ENCODE measurements at regions not wholly inside any gene's neighbourhood (a gene's known extent, or its start where the extent isn't known, plus 50 kb on each side); places are given as distances from the start of the nearest gene placed in this dataset.

- Mint-ChIP-seq H3K27me3 (ENCODE audit: low read depth) (no peaks in the 10 kb centered on the region), H3K9me3 (no peaks in the 10 kb centered on the region), H3K4me3 (no peak overlapping the region), H3K4me1 (no peaks in the 10 kb centered on the region), H3K36me3 (ENCODE audit: insufficient read depth in 1 of 3, low read depth in 3 of 3) (no peaks in the 10 kb centered on the region), H3K27ac (no peak overlapping the region; a peak in 1 of 7 replicates)
- H3K4me1 ChIP-seq (ENCODE audit: insufficient read depth, low read length) = no peaks in the 10 kb centered on the region
- no peak overlapping the region for H2AFZ ChIP-seq (ENCODE audit: low read length)
- H4K5ac ChIP-seq (ENCODE audit: insufficient read length, low read depth, low read length) = no peak overlapping the region
- H3K14ac ChIP-seq (ENCODE audit: insufficient read depth, low read length) = no peak overlapping the region
- H3K4me2 ChIP-seq (ENCODE audit: insufficient read depth, insufficient read length, low read length) = no peak overlapping the region
- no peak overlapping the region for H2BK20ac ChIP-seq (ENCODE audit: low read depth, low read length, poor library complexity, severe bottlenecking)
- no peak overlapping the region for H3K56ac ChIP-seq (ENCODE audit: insufficient read length, low read depth, low read length)
- H2BK12ac ChIP-seq (ENCODE audit: insufficient read length, low read depth, low read length) = no peak overlapping the region
- no peaks in the 10 kb centered on the region for H3K79me2 ChIP-seq (ENCODE audit: insufficient read depth, low read length)
- H2BK5ac ChIP-seq (ENCODE audit: insufficient read length, low read length) = no peak overlapping the region
- H3K79me1 ChIP-seq (ENCODE audit: insufficient read depth, low read depth, low read length, poor library complexity, severe bottlenecking) = no peaks in the 10 kb centered on the region
- H3T11ph ChIP-seq (ENCODE audit: low read length) = no peak overlapping the region
- H4K91ac ChIP-seq (ENCODE audit: insufficient read length, low read depth, low read length) = no peak overlapping the region
- H3K27ac ChIP-seq (ENCODE audit: insufficient read length, low read depth, low read length) = no peak overlapping the region
- H2BK120ac ChIP-seq (ENCODE audit: low read depth, low read length, poor library complexity, severe bottlenecking) = no peak overlapping the region
- H3K9ac ChIP-seq (ENCODE audit: extremely low read depth, insufficient read length, low read length) = no peak overlapping the region
- no peak overlapping the region for H3K4ac ChIP-seq (ENCODE audit: low read depth, low read length)
- H3K23ac ChIP-seq (ENCODE audit: insufficient read length, low read depth, low read length) = no peak overlapping the region
- no peak overlapping the region for H3K18ac ChIP-seq (ENCODE audit: insufficient read length, low read depth, low read length)
- H2BK15ac ChIP-seq (ENCODE audit: low read depth, low read length) = no peak overlapping the region
- no peaks in the 10 kb centered on the region for H3K23me2 ChIP-seq (ENCODE audit: insufficient read length, low read depth, low read length, poor library complexity, severe bottlenecking)
- WGBS (ENCODE audit: extremely low coverage, insufficient read length, low lambda C conversion rate) = no CpG with 5 or more reads among the region's 9 CpGs
- no peaks in the 10 kb centered on the region for H3K9me3 ChIP-seq (ENCODE audit: control insufficient read depth, low read depth, low read length)
- no peaks in the 10 kb centered on the region for H4K20me1 ChIP-seq (ENCODE audit: control insufficient read depth, insufficient read depth, insufficient read length)
- DNase-seq = no peak
- no peak overlapping the region for H2AK5ac ChIP-seq (ENCODE audit: insufficient read length, low read length)
- no peak overlapping the region for H4K8ac ChIP-seq (replicated peaks; ENCODE audit: insufficient read length, low read depth, low read length)
- TF ChIP-seq CTCF (conservative IDR thresholded peaks at IDR 0.05) = no peak
- H3K27me3 ChIP-seq (ENCODE audit: insufficient read depth, low read length) = no peaks in the 10 kb centered on the region
Observed at GRCh38 chr15:35925275-35926006, 379.5 kb upstream of the DPH6 start.

All from H9 (cell line).